GM20000 (cell line): ENCODE measurements at regions not wholly inside any gene's neighbourhood (a gene's known extent, or its start where the extent isn't known, plus 50 kb on each side); places are given as distances from the start of the nearest gene placed in this dataset.

Experiments
- DNase-seq: peaks from one replicate; pipeline ENCODE4 v3.0.0; 2012; ENCODE audit warnings: low spot score
- TF ChIP-seq, protein P1 (sequence below): IDR thresholded peaks from 2 replicates; pipeline ENCODE4 v1.5.1; 2012; ENCODE audit warnings: mild to moderate bottlenecking, control low read depth; ENCODE audit errors: extremely low read depth, missing control alignments

DNA sequence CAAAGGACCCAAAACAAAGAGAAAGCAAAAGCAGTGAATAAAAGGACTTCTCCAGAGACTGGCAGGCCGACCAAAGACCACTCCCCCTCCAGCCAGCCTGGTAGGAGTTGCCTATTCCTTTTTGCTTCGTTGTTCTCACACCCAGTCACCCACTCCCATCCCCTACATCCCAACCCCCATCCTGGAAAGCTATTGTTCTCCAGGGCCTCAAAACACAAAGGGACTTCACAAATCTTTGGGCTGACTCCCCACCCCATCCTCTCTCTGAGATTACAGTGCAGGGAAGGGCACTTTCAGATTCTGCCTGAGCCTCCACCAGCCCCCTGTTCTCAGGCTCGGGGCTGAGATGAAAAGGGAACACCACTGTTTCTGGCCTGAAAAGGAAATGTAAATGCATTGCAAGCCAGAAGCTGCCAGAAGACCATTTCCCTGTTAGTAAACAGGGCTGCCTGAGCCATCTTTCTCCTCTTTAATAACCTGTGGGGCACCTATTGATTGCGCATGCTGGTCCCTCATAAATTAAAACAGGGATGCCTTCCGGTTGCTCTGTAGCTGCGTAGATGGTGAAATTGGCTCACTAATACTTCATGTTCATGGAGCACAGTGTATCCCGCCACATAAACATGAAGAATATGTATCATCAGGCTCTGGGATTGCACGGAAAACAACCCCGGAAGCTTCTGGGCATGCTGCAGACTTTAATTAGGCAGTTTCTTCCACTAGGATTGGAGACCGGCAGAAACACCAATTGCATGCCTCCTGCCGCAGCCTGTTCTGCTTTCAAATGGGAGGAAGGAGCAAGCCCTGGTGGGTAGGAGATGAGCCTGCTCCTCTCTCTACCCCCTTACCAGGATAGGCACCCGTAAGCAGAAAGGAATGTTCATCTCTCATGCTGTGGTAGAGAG lies 130.3 kb upstream of the FUT8 start:
- TF ChIP-seq, protein P1, sequence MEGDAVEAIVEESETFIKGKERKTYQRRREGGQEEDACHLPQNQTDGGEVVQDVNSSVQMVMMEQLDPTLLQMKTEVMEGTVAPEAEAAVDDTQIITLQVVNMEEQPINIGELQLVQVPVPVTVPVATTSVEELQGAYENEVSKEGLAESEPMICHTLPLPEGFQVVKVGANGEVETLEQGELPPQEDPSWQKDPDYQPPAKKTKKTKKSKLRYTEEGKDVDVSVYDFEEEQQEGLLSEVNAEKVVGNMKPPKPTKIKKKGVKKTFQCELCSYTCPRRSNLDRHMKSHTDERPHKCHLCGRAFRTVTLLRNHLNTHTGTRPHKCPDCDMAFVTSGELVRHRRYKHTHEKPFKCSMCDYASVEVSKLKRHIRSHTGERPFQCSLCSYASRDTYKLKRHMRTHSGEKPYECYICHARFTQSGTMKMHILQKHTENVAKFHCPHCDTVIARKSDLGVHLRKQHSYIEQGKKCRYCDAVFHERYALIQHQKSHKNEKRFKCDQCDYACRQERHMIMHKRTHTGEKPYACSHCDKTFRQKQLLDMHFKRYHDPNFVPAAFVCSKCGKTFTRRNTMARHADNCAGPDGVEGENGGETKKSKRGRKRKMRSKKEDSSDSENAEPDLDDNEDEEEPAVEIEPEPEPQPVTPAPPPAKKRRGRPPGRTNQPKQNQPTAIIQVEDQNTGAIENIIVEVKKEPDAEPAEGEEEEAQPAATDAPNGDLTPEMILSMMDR, result no peak
- DNase-seq, result peak; percentile 66

- no peak for DNase-seq
Measured at GRCh38 chr14:65282896-65283253, 129.7 kb upstream of the FUT8 start.

DNA sequence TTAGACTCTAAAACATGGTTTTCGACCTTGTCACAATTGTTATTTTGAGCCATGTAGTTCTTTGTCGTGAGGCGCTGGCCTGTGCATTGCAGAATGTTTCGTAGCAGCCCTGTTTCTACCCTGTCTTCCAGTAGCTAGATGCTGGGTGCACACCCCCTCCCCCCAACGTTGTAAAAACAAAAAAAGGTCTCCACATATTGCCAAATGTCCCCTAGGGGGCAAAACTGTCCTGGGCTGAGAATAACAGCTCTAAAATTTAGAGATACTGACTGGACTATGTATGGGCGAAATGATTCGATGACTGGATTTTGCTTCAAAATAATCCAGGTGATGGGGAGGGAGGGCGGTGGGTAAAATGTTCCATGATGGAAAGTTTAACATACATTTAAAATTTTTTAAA lies 126.1 kb upstream of the FUT8 start:
- peak; percentile 66 for DNase-seq
- TF ChIP-seq, protein P1, result peak; percentile 22

More at GRCh38 chr14:65282896-65283253, 129.7 kb upstream of the FUT8 start:
- TF ChIP-seq, protein P1, result no peak

- peak; percentile 76 for DNase-seq
- TF ChIP-seq, protein P1, result no peak
Measured at GRCh38 chr14:65287264-65288131, 125.0 kb upstream of the FUT8 start.

DNA sequence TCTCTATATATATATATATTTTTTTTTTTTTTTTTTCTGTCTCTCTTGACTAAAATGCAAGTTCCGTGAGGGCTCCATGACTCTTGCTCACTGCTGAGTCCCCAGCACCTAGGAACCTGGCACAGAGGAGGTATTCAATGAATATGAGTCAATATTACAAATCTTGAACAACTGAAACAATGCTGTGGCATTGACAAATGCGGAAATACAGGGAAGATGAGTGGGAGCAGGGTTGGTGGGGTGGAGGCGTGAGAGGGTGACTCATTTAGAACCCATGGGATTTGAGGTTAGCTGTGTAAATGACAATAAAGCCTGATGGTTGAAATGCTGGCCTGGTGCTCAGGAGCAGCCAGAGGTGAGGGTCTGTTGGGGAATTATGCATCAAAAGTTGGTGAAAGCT lies 121.7 kb upstream of the FUT8 start:
- DNase-seq, result no peak

DNA sequence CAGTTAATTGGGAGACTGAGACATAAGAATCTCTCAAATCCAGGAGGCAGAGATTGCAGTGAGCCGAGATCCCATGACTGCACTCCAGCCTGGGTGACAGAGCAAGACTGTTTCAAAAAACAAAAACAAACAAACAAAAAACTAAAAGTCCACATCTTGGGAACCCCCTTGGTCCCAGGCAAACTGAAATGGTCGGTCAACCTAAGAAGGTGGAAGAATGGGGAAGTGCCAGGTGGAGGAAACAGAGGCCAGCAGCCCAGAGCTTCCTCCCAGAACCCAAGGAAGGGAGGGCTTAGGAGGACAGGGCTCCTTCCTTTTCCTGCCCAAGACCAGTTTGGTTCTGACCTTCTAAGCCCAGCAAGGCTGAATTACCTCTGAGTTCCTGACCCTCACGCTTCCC lies 121.0 kb upstream of the FUT8 start:
- TF ChIP-seq, protein P1, result no peak
- DNase-seq, result no peak

More for the DNA sequence above, 121.7 kb upstream of the FUT8 start:
- TF ChIP-seq, protein P1, result no peak

DNA sequence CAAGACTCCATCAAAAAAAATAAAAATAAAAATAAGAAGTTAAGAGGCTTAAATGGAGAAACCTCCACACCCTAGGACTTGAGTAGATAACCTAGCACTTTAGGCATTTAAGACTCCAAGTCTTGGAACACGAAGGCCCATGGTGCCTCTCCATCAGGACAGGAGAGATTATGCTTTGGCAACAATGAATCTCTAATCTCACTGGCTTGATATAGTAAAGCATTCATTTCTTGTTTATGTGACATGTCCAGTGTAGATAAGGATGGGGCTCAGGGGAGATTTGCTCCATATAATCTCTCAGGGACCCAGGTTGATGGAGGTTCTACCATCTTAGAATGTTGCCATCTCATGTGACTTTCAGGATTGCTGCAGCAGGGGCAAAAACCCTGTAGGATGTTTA lies 117.7 kb upstream of the FUT8 start:
- TF ChIP-seq, protein P1, result no peak
- no peak for DNase-seq
